A549 (cell line): ENCODE measurements at regions not wholly inside any gene's neighbourhood (a gene's known extent, or its start where the extent isn't known, plus 50 kb on each side); places are given as distances from the start of the nearest gene placed in this dataset.

Experiments used
- POLR2A ChIP-seq: IDR thresholded peaks from 2 replicates; pipeline ENCODE4 v1.6.1; 2012; ENCODE audit warnings: mild to moderate bottlenecking, low read length
- TF ChIP-seq, protein P1 (sequence below): fragments of 200-600 bp; sonication (generic); IDR thresholded peaks from 2 replicates; pipeline ENCODE4 v1.6.1; 2016; ENCODE audit warnings: antibody characterized with exemption, mild to moderate bottlenecking, moderate library complexity
- TF ChIP-seq, protein P2 (sequence below): fragments of >200 bp; sonication (Bioruptor Twin); formaldehyde crosslinking; IDR thresholded peaks from 3 replicates; pipeline ENCODE4 v1.5.1; 2016

DNA sequence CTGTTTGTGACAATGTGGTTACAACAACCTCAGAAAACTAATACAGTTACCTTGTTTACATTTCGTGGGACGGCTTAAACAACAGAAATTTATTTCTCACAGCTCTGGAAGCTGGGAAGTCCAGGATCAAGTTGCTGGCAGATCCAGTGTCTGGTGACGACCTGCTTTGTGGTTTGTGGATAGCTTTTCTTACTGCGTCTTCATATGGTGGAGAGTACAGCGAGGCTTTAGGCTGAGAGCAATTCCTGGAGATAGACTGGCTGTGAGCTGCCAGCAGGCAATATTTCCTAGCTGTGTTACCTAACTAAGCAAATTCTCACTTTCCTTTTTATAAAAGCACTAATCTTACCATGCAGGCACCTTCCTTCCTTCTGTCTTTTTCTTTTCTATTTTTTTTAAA lies 1203.5 kb upstream of the PRR20A start:
- no peak for TF ChIP-seq POLR2A
- TF ChIP-seq, protein P1, sequence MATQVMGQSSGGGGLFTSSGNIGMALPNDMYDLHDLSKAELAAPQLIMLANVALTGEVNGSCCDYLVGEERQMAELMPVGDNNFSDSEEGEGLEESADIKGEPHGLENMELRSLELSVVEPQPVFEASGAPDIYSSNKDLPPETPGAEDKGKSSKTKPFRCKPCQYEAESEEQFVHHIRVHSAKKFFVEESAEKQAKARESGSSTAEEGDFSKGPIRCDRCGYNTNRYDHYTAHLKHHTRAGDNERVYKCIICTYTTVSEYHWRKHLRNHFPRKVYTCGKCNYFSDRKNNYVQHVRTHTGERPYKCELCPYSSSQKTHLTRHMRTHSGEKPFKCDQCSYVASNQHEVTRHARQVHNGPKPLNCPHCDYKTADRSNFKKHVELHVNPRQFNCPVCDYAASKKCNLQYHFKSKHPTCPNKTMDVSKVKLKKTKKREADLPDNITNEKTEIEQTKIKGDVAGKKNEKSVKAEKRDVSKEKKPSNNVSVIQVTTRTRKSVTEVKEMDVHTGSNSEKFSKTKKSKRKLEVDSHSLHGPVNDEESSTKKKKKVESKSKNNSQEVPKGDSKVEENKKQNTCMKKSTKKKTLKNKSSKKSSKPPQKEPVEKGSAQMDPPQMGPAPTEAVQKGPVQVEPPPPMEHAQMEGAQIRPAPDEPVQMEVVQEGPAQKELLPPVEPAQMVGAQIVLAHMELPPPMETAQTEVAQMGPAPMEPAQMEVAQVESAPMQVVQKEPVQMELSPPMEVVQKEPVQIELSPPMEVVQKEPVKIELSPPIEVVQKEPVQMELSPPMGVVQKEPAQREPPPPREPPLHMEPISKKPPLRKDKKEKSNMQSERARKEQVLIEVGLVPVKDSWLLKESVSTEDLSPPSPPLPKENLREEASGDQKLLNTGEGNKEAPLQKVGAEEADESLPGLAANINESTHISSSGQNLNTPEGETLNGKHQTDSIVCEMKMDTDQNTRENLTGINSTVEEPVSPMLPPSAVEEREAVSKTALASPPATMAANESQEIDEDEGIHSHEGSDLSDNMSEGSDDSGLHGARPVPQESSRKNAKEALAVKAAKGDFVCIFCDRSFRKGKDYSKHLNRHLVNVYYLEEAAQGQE: no peak
- TF ChIP-seq, protein P2, sequence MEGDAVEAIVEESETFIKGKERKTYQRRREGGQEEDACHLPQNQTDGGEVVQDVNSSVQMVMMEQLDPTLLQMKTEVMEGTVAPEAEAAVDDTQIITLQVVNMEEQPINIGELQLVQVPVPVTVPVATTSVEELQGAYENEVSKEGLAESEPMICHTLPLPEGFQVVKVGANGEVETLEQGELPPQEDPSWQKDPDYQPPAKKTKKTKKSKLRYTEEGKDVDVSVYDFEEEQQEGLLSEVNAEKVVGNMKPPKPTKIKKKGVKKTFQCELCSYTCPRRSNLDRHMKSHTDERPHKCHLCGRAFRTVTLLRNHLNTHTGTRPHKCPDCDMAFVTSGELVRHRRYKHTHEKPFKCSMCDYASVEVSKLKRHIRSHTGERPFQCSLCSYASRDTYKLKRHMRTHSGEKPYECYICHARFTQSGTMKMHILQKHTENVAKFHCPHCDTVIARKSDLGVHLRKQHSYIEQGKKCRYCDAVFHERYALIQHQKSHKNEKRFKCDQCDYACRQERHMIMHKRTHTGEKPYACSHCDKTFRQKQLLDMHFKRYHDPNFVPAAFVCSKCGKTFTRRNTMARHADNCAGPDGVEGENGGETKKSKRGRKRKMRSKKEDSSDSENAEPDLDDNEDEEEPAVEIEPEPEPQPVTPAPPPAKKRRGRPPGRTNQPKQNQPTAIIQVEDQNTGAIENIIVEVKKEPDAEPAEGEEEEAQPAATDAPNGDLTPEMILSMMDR: no peak
